CD4-positive, alpha-beta memory T cell (primary cell): ENCODE measurements at regions not wholly inside any gene's neighbourhood (a gene's known extent, or its start where the extent isn't known, plus 50 kb on each side); places are given as distances from the start of the nearest gene placed in this dataset.
"Not testable (repeated sequence)": the region's sequence is repeated elsewhere in the genome, so short reads cannot be mapped to it uniquely, and the experiment has no call there.

ENCODE experiments used
- CTCF ChIA-PET: fragments of 350-600 bp; sonication (Branson Sonifier 250); formaldehyde crosslinking; loops from one replicate; lab custom pipeline; 2021; ENCODE audit warnings: inconsistent platforms; ENCODE audit not compliant: partially characterized antibody; lab: Charles Lee
- POLR2A ChIA-PET: fragments of 350-600 bp; sonication (Branson Sonifier 250); formaldehyde crosslinking; loops from one replicate; lab custom pipeline; 2021; ENCODE audit not compliant: partially characterized antibody; lab: Charles Lee
- DNase-seq, 5 donors: peaks; one replicate each; pipeline versions ENCODE4 v3.0.0 to v3.0.0-alpha.2; 2020 to 2022; ENCODE audit warnings: mixed read lengths in 1 of 5
- H3K27ac ChIP-seq: one replicate; pipeline ENCODE4 v1.7.0; 2013; ENCODE audit warnings: low read depth, low read length
- H3K27me3 ChIP-seq: 2 replicates; pipeline ENCODE4 v1.7.0; 2013; ENCODE audit warnings: mild to moderate bottlenecking, low read length, moderate library complexity; ENCODE audit not compliant: insufficient read depth
- H3K36me3 ChIP-seq: 2 replicates; pipeline ENCODE4 v1.7.0; 2013; ENCODE audit warnings: mild to moderate bottlenecking, low read length, moderate library complexity; ENCODE audit not compliant: insufficient read depth
- H3K4me1 ChIP-seq: 2 replicates; pipeline ENCODE4 v1.7.0; 2013; ENCODE audit warnings: mild to moderate bottlenecking, low read length, moderate library complexity; ENCODE audit not compliant: insufficient read depth
- H3K4me3 ChIP-seq, 2 donors: one replicate each; pipeline ENCODE4 v1.7.0; 2013; ENCODE audit warnings: low read length in 2 of 2, mild to moderate bottlenecking in 1 of 2
- H3K9me3 ChIP-seq, 2 donors: one replicate each; pipeline ENCODE4 v1.7.0; 2013; ENCODE audit warnings: low read length in 2 of 2, control low read depth in 1 of 2; ENCODE audit not compliant: control insufficient read depth in 1 of 2
- H3K27ac Mint-ChIP-seq, 7 donors: one replicate each; pipeline ENCODE4 v1.8.0; 2020 to 2021; ENCODE audit warnings: mixed read lengths in 7 of 7, mild to moderate bottlenecking in 6 of 7, inconsistent platforms in 3 of 7, moderate library complexity in 3 of 7
- H3K27me3 Mint-ChIP-seq, 2 donors: one replicate each; pipeline ENCODE4 v1.8.0; 2020 to 2021; ENCODE audit warnings: mixed read lengths in 2 of 2
- H3K36me3 Mint-ChIP-seq, 2 donors: one replicate each; pipeline ENCODE4 v1.8.0; 2020 to 2021; ENCODE audit warnings: mixed read lengths in 2 of 2, inconsistent platforms in 1 of 2, mild to moderate bottlenecking in 1 of 2
- H3K4me1 Mint-ChIP-seq, 4 donors: one replicate each; pipeline ENCODE4 v1.8.0; 2020 to 2021; ENCODE audit warnings: mixed read lengths in 4 of 4, mild to moderate bottlenecking in 1 of 4
- H3K4me3 Mint-ChIP-seq, 8 donors: one replicate each; pipeline ENCODE4 v1.8.0; 2020 to 2021; ENCODE audit warnings: mixed read lengths in 8 of 8, mild to moderate bottlenecking in 7 of 8, moderate library complexity in 6 of 8, inconsistent platforms in 3 of 8
- H3K9me3 Mint-ChIP-seq, 8 donors: one replicate each; pipeline ENCODE4 v1.8.0; 2020 to 2021; ENCODE audit warnings: mixed read lengths in 8 of 8, mild to moderate bottlenecking in 5 of 8, inconsistent platforms in 3 of 8, moderate library complexity in 1 of 8
- intact Hi-C: fragments of 100-400 bp; cut with micrococcal nuclease; formaldehyde crosslinking; loops from one replicate; pipeline ENCODE4 v1.15.1; 2023

DNA sequence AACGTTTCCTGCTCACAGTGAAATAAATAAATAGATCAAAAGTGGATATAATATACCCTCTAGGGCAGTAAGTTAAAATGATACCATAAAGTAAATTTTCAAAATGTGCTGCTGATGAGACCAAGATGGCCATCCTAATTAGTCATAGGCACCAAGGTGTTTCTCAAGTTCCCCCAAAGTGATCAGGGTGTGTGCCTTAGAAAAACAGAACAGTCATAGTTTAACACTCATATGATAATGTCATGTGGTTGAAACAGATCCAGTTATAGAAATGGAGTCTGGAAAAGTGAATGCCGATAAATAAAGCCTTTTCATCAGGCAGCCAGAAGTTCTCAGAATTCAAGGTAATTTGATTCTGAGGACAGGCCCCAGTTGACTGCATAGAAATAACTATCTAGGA lies 161.5 kb upstream of the CDKN2B start:
- Histone ChIP-seq H3K27me3 (no peaks in the 10 kb centered on the region), H3K36me3 (no peaks in the 10 kb centered on the region), H3K9me3 (no peaks in the 10 kb centered on the region), H3K4me1 (no peaks in the 10 kb centered on the region), H3K27ac (no peak overlapping the region), H3K4me3 (no peak overlapping the region)
- H3K27ac Mint-ChIP-seq = no peak overlapping the region
- no peaks in the 10 kb centered on the region for H3K36me3 Mint-ChIP-seq
- intact Hi-C loops = no loop called here
- DNase-seq = no peak
- POLR2A ChIA-PET = no interaction called here
- CTCF ChIA-PET = no interaction called here
- H3K4me1 Mint-ChIP-seq = peaks cover 0 to under 1% (median 0%) of the 10 kb centered on the region in 4 donors
- peaks cover 0 to 1% (median 0%) of the 10 kb centered on the region in 8 donors for H3K9me3 Mint-ChIP-seq
- H3K4me3 Mint-ChIP-seq = no peak overlapping the region
- H3K27me3 Mint-ChIP-seq = peaks cover 2% of the 10 kb centered on the region in 2 donors

DNA sequence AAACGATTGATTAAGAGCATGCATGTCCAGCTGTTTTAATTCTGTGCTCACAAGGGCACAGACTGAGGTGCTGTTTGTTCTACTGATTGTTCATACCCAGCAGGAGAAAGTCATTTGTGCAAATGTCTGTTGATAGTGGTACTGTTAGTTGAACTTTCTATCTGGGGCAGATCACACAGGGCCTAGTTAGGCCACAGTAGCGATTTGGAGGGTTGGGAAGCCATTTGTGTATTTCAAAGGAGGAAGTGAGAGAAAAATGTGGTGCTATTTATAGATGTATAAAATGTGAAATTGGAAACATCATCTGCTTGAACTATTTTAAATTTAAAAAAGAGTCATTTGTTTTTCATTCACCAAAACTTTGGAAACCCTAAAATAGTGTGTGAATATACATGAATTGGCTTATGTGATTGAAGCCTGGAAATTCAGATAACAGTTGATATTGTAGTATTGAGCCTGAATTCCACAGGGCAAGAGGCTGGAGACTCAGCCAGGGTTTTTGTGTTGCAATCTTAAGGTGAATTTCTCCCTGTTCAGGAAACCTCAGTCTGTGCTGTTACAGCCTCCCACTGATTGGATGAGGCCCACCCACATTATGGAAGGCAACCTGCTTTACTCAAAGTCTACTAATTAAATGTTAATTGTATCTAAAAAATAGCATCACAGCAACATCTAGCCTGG lies 162.0 kb upstream of the CDKN2B start:
- intact Hi-C loops = no loop called here
- Histone ChIP-seq H3K36me3 (no peaks in the 10 kb centered on the region), H3K9me3 (no peaks in the 10 kb centered on the region), H3K27me3 (no peaks in the 10 kb centered on the region), H3K27ac (no peak overlapping the region), H3K4me3 (no peak overlapping the region), H3K4me1 (no peaks in the 10 kb centered on the region)
- Mint-ChIP-seq H3K9me3 (peaks cover 0 to 1% (median 0%) of the 10 kb centered on the region in 8 donors), H3K4me1 (peaks cover 4 to 6% (median 4%) of the 10 kb centered on the region in 4 donors), H3K27ac (no peak overlapping the region), H3K4me3 (no peak overlapping the region), H3K27me3 (peaks cover 0 to 2% of the 10 kb centered on the region in 2 donors), H3K36me3 (no peaks in the 10 kb centered on the region)
- POLR2A ChIA-PET = no interaction called here
- CTCF ChIA-PET = no interaction called here
- DNase-seq = no peak

DNA sequence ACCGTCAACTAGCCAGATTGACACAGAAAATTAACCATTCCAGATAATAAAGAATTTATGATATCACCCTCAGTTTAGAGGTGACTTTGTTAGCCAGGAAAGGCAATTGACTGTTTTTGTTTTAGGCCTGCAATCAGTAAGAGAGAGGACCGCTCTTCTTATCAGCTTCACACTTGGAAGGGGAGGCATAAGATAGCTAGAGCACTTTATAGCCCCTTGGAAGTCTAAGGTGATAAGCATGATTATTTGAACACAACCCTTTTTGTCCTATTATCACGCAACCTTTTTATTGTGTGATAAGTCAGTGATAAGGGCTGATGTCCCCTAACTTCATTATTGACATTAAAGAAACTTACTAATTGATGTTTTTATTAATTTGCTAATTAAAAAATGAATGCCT lies 162.6 kb upstream of the CDKN2B start:
- POLR2A ChIA-PET = interaction anchor here (0.6 kb wide), 1 partner anchor 42 kb away, joined by 3 read pairs; no protein-coding TSS in a partner anchor
- H3K27me3 ChIP-seq = no peaks in the 10 kb centered on the region
- no peak for DNase-seq
- H3K36me3 ChIP-seq = no peaks in the 10 kb centered on the region
- no peaks in the 10 kb centered on the region for H3K36me3 Mint-ChIP-seq
- CTCF ChIA-PET = no interaction called here
- no peaks in the 10 kb centered on the region for H3K4me1 ChIP-seq
- no peak overlapping the region for H3K4me3 ChIP-seq
- H3K4me3 Mint-ChIP-seq = no peak overlapping the region
- no peak overlapping the region for H3K27ac ChIP-seq
- peaks cover 0 to 1% (median 0%) of the 10 kb centered on the region in 8 donors for H3K9me3 Mint-ChIP-seq
- no peak overlapping the region for H3K27ac Mint-ChIP-seq
- no peaks in the 10 kb centered on the region for H3K9me3 ChIP-seq
- peaks cover 0 to 2% of the 10 kb centered on the region in 2 donors for H3K27me3 Mint-ChIP-seq
- peaks cover 6 to 11% (median 8%) of the 10 kb centered on the region in 4 donors for H3K4me1 Mint-ChIP-seq
- intact Hi-C loops = no loop called here

DNA sequence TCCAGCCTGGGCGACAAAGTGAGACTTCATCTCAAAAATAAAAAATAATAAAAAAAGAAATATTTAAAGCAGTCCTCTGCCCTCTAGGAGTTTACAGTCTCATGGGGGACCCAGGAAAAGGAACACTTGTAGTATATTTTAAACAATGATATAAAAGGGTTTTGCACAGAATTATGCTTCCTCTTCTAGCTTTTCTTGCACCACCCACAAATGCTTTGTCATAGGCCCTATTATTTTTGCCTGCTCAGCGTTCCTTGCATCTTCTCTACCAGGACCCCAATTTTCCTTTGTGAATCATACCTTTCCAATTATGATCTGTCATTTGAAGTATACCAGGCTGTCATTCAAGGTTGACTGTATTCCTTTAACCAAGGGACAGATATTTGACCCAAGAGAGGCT lies 164.8 kb upstream of the CDKN2B start:
- H3K4me1 ChIP-seq = no peaks in the 10 kb centered on the region
- H3K27me3 ChIP-seq = no peaks in the 10 kb centered on the region
- H3K4me3 ChIP-seq = no peak overlapping the region
- Mint-ChIP-seq H3K9me3 (peaks cover 0 to 4% (median 2%) of the 10 kb centered on the region in 8 donors), H3K36me3 (no peaks in the 10 kb centered on the region), H3K27me3 (peaks cover 0 to 2% of the 10 kb centered on the region in 2 donors), H3K4me1 (peaks cover 6 to 11% (median 8%) of the 10 kb centered on the region in 4 donors), H3K4me3 (no peak overlapping the region), H3K27ac (no peak overlapping the region)
- H3K9me3 ChIP-seq = no peaks in the 10 kb centered on the region
- no peaks in the 10 kb centered on the region for H3K36me3 ChIP-seq
- POLR2A ChIA-PET = no interaction called here
- H3K27ac ChIP-seq = no peak overlapping the region
- CTCF ChIA-PET = interaction anchor here (0.5 kb wide), 1 partner anchor 774 kb away, joined by 3 read pairs; no protein-coding TSS in a partner anchor
- DNase-seq = no peak
- intact Hi-C loops = no loop called here

DNA sequence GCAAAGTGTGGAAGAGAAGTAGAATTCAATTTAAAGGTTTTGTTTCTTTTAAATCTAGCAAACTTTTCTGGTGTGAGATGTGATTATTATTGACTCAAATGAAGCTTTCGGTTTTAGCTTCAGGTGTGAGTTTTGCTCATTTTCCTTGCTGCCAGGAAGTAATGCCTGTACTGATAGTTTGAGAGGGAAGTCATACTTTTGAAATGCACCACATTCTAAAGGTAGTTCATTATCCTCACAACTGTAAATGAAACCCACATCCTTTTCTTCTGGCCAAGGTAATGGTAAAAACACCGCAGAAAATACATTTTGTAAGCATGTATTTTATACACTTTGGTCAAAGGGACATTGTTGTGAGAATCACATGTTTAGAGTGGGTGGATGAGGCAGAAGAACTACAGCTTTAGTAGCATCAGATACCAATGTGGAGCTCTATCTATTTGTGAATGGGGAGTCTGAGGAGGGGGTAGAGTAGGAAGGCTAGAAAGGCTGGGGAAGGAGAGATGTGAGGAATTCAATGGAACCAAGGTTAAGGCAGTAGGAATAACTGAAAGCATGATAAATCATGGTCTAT lies 167.0 kb upstream of the CDKN2B start:
- ChIA-PET CTCF (no interaction called here), POLR2A (no interaction called here)
- intact Hi-C loops = no loop called here
- Mint-ChIP-seq H3K27ac (peak overlapping the region in 1 of 7 donors; percentile 11), H3K9me3 (peaks cover 0 to 4% (median 2%) of the 10 kb centered on the region in 8 donors), H3K36me3 (no peaks in the 10 kb centered on the region), H3K4me1 (peaks cover 6 to 11% (median 8%) of the 10 kb centered on the region in 4 donors), H3K4me3 (peak overlapping the region in 1 of 8 donors; percentile 0), H3K27me3 (peaks cover 0 to 2% of the 10 kb centered on the region in 2 donors)
- H3K27me3 ChIP-seq = no peaks in the 10 kb centered on the region
- no peaks in the 10 kb centered on the region for H3K9me3 ChIP-seq
- no peaks in the 10 kb centered on the region for H3K4me1 ChIP-seq
- H3K36me3 ChIP-seq = no peaks in the 10 kb centered on the region
- H3K27ac ChIP-seq = no peak overlapping the region
- H3K4me3 ChIP-seq = no peak overlapping the region
- peak in 1 of 5 donors; percentile 2 for DNase-seq

DNA sequence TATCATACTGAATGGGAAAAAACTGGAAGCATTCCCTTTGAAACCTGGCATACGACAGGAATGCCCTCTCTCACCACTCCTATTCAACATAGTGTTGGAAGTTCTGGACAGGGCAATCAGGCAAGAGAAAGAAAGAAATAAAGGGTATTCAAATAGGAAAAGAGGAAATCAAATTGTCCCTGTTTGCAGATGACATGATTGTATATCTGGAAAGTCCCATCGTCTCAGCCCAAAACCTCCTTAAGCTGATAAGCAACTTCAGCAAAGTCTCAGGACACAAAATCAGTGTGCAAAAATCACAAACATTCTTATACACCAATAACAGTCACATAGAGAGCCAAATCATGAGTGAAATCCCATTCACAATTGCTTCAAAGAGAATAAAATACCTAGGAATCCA lies 171.9 kb upstream of the CDKN2B start:
- H3K27me3 ChIP-seq, H3K9me3 ChIP-seq, H3K4me3 Mint-ChIP-seq, H3K4me3 ChIP-seq, POLR2A ChIA-PET, H3K27ac ChIP-seq, H3K27ac Mint-ChIP-seq, H3K36me3 ChIP-seq, H3K27me3 Mint-ChIP-seq, H3K4me1 ChIP-seq, H3K36me3 Mint-ChIP-seq, CTCF ChIA-PET, H3K9me3 Mint-ChIP-seq, H3K4me1 Mint-ChIP-seq, intact Hi-C loops, DNase-seq: not testable (repeated sequence)

DNA sequence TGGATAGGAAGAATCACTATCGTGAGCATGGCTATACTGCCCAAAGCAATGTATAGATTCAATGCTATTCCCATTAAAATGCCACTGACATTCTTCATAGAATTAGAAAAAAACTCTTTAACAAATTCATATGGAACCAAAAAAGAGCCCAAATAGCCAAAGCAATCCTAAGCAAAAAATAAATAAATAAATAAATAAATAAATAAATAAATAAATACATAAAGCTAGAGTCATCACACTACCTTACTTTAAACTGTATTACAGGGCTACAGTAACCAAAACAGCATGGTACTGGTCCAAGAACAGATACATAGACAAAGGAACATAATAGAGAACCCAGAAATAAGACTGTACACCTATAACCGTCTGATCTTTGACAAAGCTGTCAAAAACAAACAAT lies 180.4 kb upstream of the CDKN2B start:
- ChIA-PET POLR2A (no interaction called here), CTCF (no interaction called here)
- H3K36me3 Mint-ChIP-seq = no peaks in the 10 kb centered on the region
- H3K4me1 ChIP-seq = no peaks in the 10 kb centered on the region
- H3K9me3 ChIP-seq = no peaks in the 10 kb centered on the region
- peaks cover 0 to 3% (median 0%) of the 10 kb centered on the region in 8 donors for H3K9me3 Mint-ChIP-seq
- H3K4me1 Mint-ChIP-seq = no peaks in the 10 kb centered on the region
- no peak overlapping the region for H3K4me3 ChIP-seq
- H3K27ac ChIP-seq = no peak overlapping the region
- no peak overlapping the region for H3K4me3 Mint-ChIP-seq
- H3K27ac Mint-ChIP-seq = no peak overlapping the region
- no peaks in the 10 kb centered on the region for H3K27me3 Mint-ChIP-seq
- intact Hi-C loops = no loop called here
- H3K27me3 ChIP-seq = no peaks in the 10 kb centered on the region
- no peaks in the 10 kb centered on the region for H3K36me3 ChIP-seq
- no peak for DNase-seq
